Stomach (tissue), 4 donors: ENCODE measurements at regions not wholly inside any gene's neighbourhood (a gene's known extent, or its start where the extent isn't known, plus 50 kb on each side); places are given as distances from the start of the nearest gene placed in this dataset.

Source experiments
- CTCF ChIP-seq, 7 experiments: fragments of 450-650 bp in 4 of 7; fragments of 200-600 bp in 3 of 7; sonication (generic) in 3 of 7; IDR thresholded peaks; one replicate each; pipeline ENCODE4 v1.5.1; 2016 to 2019; ENCODE audit warnings: antibody characterized with exemption in 7 of 7, control low read depth in 2 of 7, mild to moderate bottlenecking in 1 of 7
- POLR2A ChIP-seq, 4 donors: fragments of 450-650 bp; IDR thresholded peaks; one replicate each; pipeline ENCODE4 v1.6.1; 2016; ENCODE audit warnings: antibody characterized with exemption in 4 of 4, control low read depth in 2 of 4, mild to moderate bottlenecking in 1 of 4, moderate library complexity in 1 of 4
- POLR2AphosphoS5 ChIP-seq, 3 donors: sonication (generic); formaldehyde crosslinking; IDR thresholded peaks; one replicate each; pipeline ENCODE4 v1.6.1; 2016; ENCODE audit warnings: antibody characterized with exemption in 3 of 3

- TF ChIP-seq CTCF (IDR thresholded peaks at IDR 0.05) (no peak), POLR2AphosphoS5 (IDR thresholded peaks at IDR 0.05) (no peak), POLR2A (IDR thresholded peaks at IDR 0.05) (no peak)
Observed at GRCh38 chr6:131490441-131490840, 82.6 kb upstream of the ARG1 start.
